Activated B cell treated with CpG ODN at 0.5 μM for 24 hours (primary cell): ENCODE measurements at regions not wholly inside any gene's neighbourhood (a gene's known extent, or its start where the extent isn't known, plus 50 kb on each side); places are given as distances from the start of the nearest gene placed in this dataset.
"Not testable (repeated sequence)": the region's sequence is repeated elsewhere in the genome, so short reads cannot be mapped to it uniquely, and the experiment has no call there.

Source experiments
- ATAC-seq: fragments of 200-7000 bp; cut with Tn5 transposase; one replicate; pipeline ENCODE4 v1.10.0; 2021; ENCODE audit warnings: low read depth, mild to moderate bottlenecking, moderate library complexity
- CTCF ChIA-PET: fragments of 350-600 bp; sonication (Branson Sonifier 250); formaldehyde crosslinking; loops from one replicate; lab custom pipeline; 2021; ENCODE audit warnings: antibody characterized with exemption; lab: Charles Lee
- POLR2A ChIA-PET: fragments of 350-600 bp; sonication (Branson Sonifier 250); formaldehyde crosslinking; loops from one replicate; lab custom pipeline; 2021; ENCODE audit warnings: antibody characterized with exemption; lab: Charles Lee
- DNase-seq: peaks from one replicate; pipeline ENCODE4 v3.0.0; 2022
- H3K27ac Mint-ChIP-seq: one replicate; pipeline ENCODE4 v1.8.0; 2020; ENCODE audit warnings: mixed read lengths
- H3K27me3 Mint-ChIP-seq: one replicate; pipeline ENCODE4 v1.8.0; 2021; ENCODE audit warnings: mixed read lengths
- H3K36me3 Mint-ChIP-seq: one replicate; pipeline ENCODE4 v1.8.0; 2021; ENCODE audit warnings: low read depth, mixed read lengths
- H3K4me1 Mint-ChIP-seq: one replicate; pipeline ENCODE4 v1.8.0; 2021; ENCODE audit warnings: mixed read lengths
- H3K4me3 Mint-ChIP-seq: one replicate; pipeline ENCODE4 v1.8.0; 2020; ENCODE audit warnings: mild to moderate bottlenecking, mixed read lengths
- H3K9me3 Mint-ChIP-seq: one replicate; pipeline ENCODE4 v1.8.0; 2020; ENCODE audit warnings: mixed read lengths
- intact Hi-C: fragments of 100-400 bp; cut with micrococcal nuclease; formaldehyde crosslinking; loops from one replicate; pipeline ENCODE4 v1.15.1; 2024
- TF ChIP-seq, protein P1 (sequence below): fragments of 200-600 bp; IDR thresholded peaks from one replicate; pipeline ENCODE4 v1.8.0; 2022; ENCODE audit warnings: antibody characterized with exemption, mild to moderate bottlenecking

DNA sequence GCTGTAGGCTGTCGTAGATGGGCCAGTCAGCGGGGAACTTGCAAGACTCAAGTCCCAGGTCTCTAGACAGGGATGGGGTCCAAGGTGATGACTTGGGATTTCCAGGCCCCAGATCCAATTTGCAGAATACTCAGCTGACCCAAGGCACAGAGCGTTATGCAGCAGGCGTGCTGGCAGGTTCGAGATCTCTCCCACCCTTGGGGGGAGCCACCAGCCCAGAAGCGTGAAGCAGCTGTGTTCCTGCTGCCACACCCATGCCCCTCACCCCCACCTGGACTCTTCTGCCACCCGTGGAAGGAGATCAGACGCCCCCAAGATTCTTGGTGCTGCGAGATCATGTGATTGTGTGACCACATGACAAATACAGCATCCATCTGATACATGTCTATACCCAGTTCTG, 142.6 kb downstream of the BRD1 start:
- intact Hi-C loops = no loop called here
- H3K27me3 Mint-ChIP-seq = peaks cover 25% of the 10 kb centered on the region
- H3K4me3 Mint-ChIP-seq = no peak overlapping the region
- no peaks in the 10 kb centered on the region for H3K9me3 Mint-ChIP-seq
- no peaks in the 10 kb centered on the region for H3K4me1 Mint-ChIP-seq
- ATAC-seq (no peak), DNase-seq (no peak)
- H3K36me3 Mint-ChIP-seq = no peaks in the 10 kb centered on the region
- TF ChIP-seq, protein P1, sequence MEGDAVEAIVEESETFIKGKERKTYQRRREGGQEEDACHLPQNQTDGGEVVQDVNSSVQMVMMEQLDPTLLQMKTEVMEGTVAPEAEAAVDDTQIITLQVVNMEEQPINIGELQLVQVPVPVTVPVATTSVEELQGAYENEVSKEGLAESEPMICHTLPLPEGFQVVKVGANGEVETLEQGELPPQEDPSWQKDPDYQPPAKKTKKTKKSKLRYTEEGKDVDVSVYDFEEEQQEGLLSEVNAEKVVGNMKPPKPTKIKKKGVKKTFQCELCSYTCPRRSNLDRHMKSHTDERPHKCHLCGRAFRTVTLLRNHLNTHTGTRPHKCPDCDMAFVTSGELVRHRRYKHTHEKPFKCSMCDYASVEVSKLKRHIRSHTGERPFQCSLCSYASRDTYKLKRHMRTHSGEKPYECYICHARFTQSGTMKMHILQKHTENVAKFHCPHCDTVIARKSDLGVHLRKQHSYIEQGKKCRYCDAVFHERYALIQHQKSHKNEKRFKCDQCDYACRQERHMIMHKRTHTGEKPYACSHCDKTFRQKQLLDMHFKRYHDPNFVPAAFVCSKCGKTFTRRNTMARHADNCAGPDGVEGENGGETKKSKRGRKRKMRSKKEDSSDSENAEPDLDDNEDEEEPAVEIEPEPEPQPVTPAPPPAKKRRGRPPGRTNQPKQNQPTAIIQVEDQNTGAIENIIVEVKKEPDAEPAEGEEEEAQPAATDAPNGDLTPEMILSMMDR = no peak
- ChIA-PET POLR2A (no interaction called here), CTCF (no interaction called here)
- no peak overlapping the region for H3K27ac Mint-ChIP-seq

DNA sequence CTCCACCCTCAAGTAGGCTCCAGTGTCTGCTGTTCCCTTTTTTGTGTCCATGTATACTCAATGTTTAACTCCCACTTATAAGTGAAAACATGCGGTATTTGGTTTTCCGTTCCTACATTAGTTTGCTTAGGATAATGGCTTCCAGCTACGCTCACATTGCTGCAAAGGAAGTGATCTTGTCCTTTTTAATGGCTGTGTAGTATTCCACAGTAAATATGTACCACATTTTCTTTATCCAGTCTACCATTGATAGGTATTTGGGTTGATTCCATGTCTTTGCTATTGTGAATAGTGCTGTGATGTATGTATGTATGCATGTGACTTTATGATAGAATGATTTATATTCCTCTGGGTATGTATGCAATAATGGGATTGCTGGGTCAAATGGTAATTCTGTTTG, 144.6 kb downstream of the BRD1 start:
- H3K27me3 Mint-ChIP-seq = peaks cover 26% of the 10 kb centered on the region
- POLR2A ChIA-PET = no interaction called here

DNA sequence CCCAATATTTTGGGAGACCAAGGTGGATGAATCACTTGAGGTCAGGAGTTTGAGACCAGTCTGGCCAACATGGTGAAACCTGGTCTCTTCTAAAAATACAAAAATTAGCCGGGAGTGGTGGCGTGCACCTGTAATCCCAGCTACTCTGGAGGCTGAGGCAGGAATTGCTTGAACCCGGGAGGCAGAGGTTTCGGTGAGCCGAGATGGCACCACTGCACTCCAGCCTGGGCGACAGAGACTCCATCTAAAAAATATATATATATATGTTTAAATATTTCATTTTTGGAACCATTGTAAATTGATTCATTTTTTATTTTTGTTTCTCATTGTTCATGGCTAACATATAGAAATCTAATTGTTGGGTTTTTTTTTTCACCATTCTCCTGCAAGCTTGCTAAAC, 146.9 kb downstream of the BRD1 start:
- DNase-seq, H3K27ac Mint-ChIP-seq, ATAC-seq, H3K4me1 Mint-ChIP-seq, intact Hi-C loops, H3K36me3 Mint-ChIP-seq, H3K4me3 Mint-ChIP-seq, H3K9me3 Mint-ChIP-seq, POLR2A ChIA-PET, CTCF ChIA-PET: not testable (repeated sequence)
- H3K27me3 Mint-ChIP-seq = peaks cover 23% of the 10 kb centered on the region

More for the DNA sequence above, 144.6 kb downstream of the BRD1 start:
- CTCF ChIA-PET = no interaction called here
- H3K4me1 Mint-ChIP-seq = no peaks in the 10 kb centered on the region
- intact Hi-C loops = no loop called here
- no peaks in the 10 kb centered on the region for H3K9me3 Mint-ChIP-seq
- TF ChIP-seq, protein P1 = no peak
- H3K4me3 Mint-ChIP-seq = no peak overlapping the region
- ATAC-seq (no peak), DNase-seq (no peak)
- no peak overlapping the region for H3K27ac Mint-ChIP-seq
- H3K36me3 Mint-ChIP-seq = no peaks in the 10 kb centered on the region

DNA sequence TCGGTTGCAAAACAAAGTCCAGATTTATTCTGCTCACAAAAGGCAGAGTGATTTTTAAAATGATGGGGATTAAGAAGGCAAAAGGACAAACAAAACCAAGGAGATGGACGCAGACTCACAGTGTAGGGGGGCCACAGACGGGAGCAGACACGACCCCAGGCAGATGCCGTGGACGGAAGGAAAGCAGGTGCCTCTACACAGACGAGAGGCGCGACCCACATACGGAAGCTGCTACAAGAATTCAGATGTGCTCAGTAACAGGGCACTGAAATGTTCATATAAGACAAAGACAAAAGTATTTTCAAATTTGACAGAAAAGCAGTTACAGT, 148.9 kb downstream of the BRD1 start:
- ChIA-PET POLR2A (no interaction called here), CTCF (no interaction called here)
- H3K36me3 Mint-ChIP-seq = no peaks in the 10 kb centered on the region
- intact Hi-C loops = no loop called here
- no peak overlapping the region for H3K27ac Mint-ChIP-seq
- DNase-seq (no peak), ATAC-seq (no peak)
- TF ChIP-seq, protein P1 = no peak
- no peak overlapping the region for H3K4me3 Mint-ChIP-seq
- H3K27me3 Mint-ChIP-seq = peaks cover 11% of the 10 kb centered on the region
- no peaks in the 10 kb centered on the region for H3K4me1 Mint-ChIP-seq
- H3K9me3 Mint-ChIP-seq = no peaks in the 10 kb centered on the region

DNA sequence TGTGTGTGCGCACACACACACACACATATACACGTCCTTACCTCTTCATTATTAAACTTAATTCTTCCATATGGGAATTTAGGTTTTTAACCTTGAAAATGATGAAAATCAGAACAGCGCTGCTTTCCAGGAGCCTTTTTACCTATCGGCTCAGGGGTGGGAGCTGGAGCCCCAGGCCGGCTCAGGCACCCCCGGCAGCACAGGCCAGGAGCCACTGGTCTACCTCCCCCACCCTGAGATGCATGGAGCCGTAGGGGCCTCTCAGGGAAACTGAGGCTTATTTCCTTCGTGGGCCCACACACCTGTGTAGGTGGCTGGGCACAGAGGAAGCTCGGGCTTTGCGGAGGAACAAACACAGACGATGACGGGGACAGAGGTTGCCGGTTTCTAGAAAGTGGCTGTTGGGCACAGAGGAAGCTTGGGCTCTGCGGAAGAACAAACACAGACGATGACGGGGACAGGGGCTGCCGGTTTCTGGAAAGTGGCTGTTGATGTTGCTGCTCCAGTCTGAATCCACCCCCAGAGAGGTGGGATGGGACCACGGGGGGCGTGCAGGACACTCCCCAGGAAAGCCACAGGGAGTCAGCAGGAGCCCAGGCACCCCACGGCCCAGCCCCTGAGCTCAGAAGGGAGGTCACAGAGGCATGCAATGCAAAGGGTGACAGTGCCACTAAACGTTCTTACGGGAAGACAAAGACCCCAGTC, 149.4 kb downstream of the BRD1 start:
- POLR2A ChIA-PET = no interaction called here
- intact Hi-C loops = no loop called here
- no peak for ATAC-seq
- Mint-ChIP-seq H3K27me3 (peaks cover 10% of the 10 kb centered on the region), H3K36me3 (no peaks in the 10 kb centered on the region), H3K4me1 (no peaks in the 10 kb centered on the region), H3K27ac (no peak overlapping the region), H3K9me3 (no peaks in the 10 kb centered on the region), H3K4me3 (no peak overlapping the region)
- TF ChIP-seq, protein P1 = no peak
- CTCF ChIA-PET = no interaction called here
- no peak for DNase-seq

DNA sequence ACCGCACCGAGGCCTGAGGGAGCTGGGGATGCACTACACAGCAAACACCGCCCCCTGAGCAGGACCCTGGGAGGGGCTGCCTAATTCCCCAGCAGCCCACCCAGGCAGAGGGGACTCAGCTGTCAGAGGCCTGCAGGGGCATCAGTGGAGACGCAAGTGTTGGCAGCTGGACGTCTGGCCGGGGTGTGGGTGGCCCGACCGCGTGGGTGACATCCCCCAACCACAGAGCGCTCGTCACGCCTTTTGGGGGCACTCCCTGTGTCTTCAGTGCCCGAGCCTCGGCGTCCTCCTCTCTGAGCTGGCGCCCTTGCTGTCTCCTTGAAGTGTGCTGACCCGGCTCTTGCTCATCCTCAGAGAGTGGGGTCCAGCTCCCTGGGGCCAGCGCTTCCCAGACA, 150.2 kb downstream of the BRD1 start:
- TF ChIP-seq, protein P1 = no peak
- intact Hi-C loops = no loop called here
- no peak for ATAC-seq
- ChIA-PET CTCF (no interaction called here), POLR2A (no interaction called here)
- Mint-ChIP-seq H3K27me3 (peaks cover 8% of the 10 kb centered on the region), H3K4me1 (no peaks in the 10 kb centered on the region), H3K9me3 (no peaks in the 10 kb centered on the region), H3K4me3 (no peak overlapping the region), H3K27ac (no peak overlapping the region), H3K36me3 (no peaks in the 10 kb centered on the region)
- DNase-seq = no peak
